ENCODE measurements at regions not wholly inside any gene's neighbourhood (a gene's known extent, or its start where the extent isn't known, plus 50 kb on each side); places are given as distances from the start of the nearest gene placed in this dataset.
A peak's percentile ranks its signal among the peaks of the same experiment; 100 is the strongest.
"Not testable (repeated sequence)": the region's sequence is repeated elsewhere in the genome, so short reads cannot be mapped to it uniquely, and the experiment has no call there.

GRCh38 chr12:11978726-11979384, 91.9 kb upstream of the BCL2L14 start:
- no peak for DNase-seq (ENCODE audit: extremely low read depth in 1 of 2, low read depth in 1 of 2)

DNA sequence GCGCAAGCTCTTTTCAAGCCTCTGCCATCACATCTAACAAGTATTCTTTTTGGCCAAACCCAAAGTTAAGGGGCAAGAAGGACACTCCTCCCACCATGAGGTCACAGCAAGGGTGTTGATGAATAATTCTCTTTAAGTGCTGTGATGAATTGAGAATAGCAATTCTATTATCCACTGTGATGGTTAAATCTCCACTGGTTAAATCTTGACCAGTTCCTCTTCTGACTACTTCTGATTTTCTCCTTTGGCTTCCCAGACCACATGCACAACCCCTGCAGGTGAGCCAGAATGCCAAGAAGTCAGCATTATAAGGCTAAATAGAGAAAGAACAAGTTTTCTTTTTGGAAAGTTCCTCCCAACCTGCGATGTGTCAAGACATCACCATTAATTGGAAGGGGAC, 90.6 kb upstream of the BCL2L14 start:
- no peak for DNase-seq (ENCODE audit: extremely low read depth in 1 of 2, low read depth in 1 of 2)

DNA sequence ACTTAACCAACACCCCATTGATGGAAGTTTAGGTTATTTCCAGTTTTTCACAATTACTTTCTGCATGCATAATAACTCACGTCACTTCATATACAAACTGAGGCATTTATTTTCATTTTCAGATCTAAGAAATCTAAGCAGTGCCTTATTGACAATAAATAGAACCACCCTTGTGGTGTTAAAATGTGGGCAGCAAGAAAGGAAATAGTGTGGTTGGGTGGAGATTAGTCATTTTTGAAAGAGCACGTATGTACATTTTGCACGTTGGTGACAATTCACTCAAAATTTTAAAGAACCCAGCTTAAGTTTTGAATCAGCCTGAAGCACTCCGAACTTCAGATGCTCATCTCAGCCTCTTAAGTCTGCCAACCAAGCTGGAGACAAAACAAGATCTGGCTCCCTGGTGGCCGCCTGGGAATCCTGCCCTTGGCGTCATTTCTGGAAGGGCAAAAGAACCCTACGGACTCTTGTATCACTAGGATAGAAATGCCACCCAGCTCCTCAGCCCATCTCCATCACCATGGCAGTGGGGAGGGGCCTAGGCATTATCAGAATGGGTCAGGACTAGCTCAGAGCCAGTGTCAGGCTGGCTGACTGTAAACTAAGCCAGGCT, 89.5 kb upstream of the BCL2L14 start:
- peak in 1 of 2 donors; percentile 10 for DNase-seq (ENCODE audit: extremely low read depth in 1 of 2, low read depth in 1 of 2)

- no peak for DNase-seq (ENCODE audit: extremely low read depth in 1 of 2, low read depth in 1 of 2)
Observed at GRCh38 chr12:11984417-11984816, 86.3 kb upstream of the BCL2L14 start.

GRCh38 chr12:11986165-11986564, 84.6 kb upstream of the BCL2L14 start:
- DNase-seq (ENCODE audit: extremely low read depth in 1 of 2, low read depth in 1 of 2), result no peak

DNA sequence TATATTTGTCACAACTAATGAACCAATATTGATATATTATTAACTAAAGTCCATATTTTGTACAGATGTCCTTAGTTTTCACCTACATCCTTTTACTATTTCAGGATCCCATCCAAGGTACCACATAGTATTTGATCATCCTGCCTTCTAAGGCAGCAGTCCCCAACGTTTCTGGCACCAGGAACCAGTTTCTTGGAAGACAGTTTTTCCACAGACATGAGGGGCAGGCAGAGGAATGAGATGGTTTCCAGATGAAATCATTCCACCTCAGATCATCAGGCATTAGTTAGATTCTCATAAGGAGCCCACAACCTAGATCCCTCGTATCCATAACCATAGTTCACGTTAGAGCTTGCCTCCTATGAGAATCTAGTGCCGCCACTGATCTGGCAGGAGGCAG, 82.8 kb upstream of the BCL2L14 start:
- no peak for DNase-seq (ENCODE audit: extremely low read depth in 1 of 2, low read depth in 1 of 2)

DNA sequence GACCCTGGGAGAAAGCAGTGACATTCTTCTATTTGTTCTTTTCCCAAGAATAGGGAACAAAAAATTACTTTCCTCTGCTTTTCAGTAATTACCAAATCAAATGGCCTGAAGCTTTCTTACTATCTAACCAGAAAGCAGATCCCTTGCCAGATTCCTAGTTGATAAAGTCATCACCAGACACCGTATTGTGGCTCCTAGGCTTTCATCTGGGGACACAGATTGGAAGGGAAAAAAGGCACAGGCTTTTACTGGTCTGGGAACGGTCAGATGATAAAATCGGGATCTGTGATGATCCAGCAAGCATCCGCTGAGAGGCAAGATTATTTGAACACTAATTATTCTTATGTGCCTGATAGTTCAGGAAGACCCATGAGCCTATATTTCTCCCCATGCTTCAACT, 79.1 kb upstream of the BCL2L14 start:
- no peak for DNase-seq (ENCODE audit: extremely low read depth in 1 of 2, low read depth in 1 of 2)

DNA sequence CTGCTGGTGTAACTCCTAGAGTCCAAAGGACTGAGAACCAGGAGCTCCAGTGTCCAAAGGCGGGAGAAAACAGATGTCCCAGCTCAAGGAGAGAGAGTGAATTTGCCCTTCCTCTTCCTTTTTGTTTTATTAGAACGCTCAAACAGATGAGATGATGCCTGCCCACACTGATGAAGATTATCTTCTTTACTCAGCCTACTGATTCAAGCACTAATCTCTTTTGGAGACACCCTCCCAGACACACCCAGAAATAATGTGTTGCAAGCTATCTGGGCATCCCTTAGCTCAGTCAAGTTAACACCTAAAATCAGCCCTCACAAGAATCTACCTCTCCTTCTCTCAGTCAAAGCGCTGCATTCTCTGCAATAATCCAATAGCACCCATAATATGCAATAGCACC, 78.2 kb upstream of the BCL2L14 start:
- DNase-seq (ENCODE audit: extremely low read depth in 1 of 2, low read depth in 1 of 2), result no peak

DNA sequence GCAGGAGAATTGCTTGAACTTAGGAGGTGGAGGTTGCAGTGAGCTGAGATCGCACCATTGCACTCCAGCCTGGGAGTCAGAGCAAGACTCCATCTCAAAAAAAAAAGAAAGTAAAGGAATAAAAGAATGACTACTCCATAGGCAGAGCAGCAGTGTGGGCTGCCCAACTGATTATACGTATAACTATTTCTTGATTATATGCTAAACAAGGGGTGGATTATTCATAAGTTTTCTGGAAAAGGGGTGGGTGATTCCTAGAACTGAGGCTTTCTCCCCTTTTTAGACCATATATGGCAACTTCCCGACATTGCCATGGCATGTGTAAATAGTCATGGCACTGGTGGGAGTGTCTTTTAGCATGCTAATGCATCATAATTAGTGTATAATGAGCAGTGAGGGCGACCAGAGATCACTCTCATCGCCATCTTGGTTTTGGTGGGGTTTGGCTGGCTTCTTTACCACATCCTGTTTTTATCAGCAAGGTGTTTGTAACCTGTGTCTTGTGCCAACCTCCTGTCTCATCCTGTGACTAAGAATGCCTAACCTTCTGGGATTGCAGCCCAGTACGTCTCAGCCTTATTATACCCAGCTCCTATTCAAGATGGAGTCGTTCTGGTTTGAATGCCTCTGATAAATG, 72.3 kb upstream of the BCL2L14 start:
- DNase-seq (ENCODE audit: extremely low read depth in 1 of 2, low read depth in 1 of 2), result not testable (repeated sequence)

DNA sequence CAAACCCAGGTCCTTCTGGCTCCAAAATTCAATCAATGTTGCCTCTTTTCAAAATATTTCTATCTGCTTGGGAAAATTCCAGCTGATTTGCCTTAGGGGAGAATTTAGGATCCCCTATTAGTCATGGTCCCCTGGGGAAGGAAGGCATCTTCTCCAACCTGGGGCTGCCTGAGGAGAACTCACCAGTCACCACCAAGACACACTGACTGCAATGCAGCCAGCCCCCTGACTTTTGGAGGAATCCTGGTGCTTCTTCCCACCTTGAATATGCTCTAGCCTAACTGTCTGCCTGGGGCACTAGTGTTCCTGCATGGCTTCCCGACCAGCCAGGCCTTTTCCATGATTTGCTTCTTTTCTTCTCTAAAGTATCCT, 71.8 kb upstream of the BCL2L14 start:
- DNase-seq (ENCODE audit: extremely low read depth in 1 of 2, low read depth in 1 of 2), result no peak

DNA sequence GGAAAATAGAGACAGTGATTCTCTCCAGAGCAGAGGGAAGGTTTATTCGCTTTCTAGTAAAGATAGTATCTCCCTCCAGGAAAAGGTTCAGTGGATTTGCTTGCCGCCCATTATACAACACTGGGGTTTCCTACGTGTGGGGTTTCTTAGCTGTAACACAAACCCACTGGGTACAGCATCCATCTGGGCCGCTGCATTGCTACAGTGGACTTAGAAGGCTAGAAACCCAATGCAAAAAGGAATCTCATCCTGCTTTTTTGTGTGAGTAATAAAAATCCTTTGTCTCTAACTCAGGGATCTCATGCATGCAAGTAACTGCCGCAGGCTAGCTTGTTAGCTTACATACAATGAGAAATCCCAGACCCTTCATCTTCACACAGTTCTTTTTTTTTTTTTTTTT, 67.1 kb upstream of the BCL2L14 start:
- DNase-seq (ENCODE audit: extremely low read depth in 1 of 2, low read depth in 1 of 2), result no peak

GRCh38 chr12:12004524-12004923, 66.2 kb upstream of the BCL2L14 start:
- no peak for DNase-seq (ENCODE audit: extremely low read depth in 1 of 2, low read depth in 1 of 2)

GRCh38 chr12:12007001-12007712, 63.6 kb upstream of the BCL2L14 start:
- DNase-seq (ENCODE audit: extremely low read depth in 1 of 2, low read depth in 1 of 2), result peak in 1 of 2 donors; percentile 19

- no peak for DNase-seq (ENCODE audit: extremely low read depth in 1 of 2, low read depth in 1 of 2)
Observed at GRCh38 chr12:12007713-12008231, 63.0 kb upstream of the BCL2L14 start.

- DNase-seq (ENCODE audit: extremely low read depth in 1 of 2, low read depth in 1 of 2), result no peak
Observed at GRCh38 chr12:12008232-12008850, 62.4 kb upstream of the BCL2L14 start.

GRCh38 chr12:12008931-12009611, 61.7 kb upstream of the BCL2L14 start:
- no peak for DNase-seq (ENCODE audit: extremely low read depth in 1 of 2, low read depth in 1 of 2)

DNA sequence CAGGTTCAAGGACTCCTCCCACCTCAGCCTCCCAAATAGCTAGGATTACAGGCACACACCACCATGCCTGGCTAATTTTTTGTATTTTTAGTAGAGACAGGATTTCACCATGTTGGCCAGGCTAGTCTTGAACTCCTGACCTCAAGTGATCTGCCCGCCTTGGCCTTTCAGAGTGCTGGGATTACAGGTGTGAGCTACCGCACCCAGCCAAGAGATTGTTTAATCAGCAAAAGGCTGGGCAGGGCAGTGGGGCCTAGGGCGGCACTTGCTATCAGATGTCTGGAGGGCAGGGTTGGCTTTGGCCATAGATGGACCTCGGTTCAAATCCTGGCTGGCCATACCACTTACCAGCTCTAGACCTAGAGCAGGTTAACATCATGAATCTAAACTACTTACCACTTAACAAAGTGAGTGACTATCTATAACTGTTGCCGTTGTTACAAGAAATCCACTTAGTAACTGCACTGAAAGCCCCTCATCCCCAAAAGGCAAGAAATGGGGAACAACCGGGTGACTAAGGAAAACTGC, 60.9 kb upstream of the BCL2L14 start:
- DNase-seq (ENCODE audit: extremely low read depth in 1 of 2, low read depth in 1 of 2), result not testable (repeated sequence)

DNA sequence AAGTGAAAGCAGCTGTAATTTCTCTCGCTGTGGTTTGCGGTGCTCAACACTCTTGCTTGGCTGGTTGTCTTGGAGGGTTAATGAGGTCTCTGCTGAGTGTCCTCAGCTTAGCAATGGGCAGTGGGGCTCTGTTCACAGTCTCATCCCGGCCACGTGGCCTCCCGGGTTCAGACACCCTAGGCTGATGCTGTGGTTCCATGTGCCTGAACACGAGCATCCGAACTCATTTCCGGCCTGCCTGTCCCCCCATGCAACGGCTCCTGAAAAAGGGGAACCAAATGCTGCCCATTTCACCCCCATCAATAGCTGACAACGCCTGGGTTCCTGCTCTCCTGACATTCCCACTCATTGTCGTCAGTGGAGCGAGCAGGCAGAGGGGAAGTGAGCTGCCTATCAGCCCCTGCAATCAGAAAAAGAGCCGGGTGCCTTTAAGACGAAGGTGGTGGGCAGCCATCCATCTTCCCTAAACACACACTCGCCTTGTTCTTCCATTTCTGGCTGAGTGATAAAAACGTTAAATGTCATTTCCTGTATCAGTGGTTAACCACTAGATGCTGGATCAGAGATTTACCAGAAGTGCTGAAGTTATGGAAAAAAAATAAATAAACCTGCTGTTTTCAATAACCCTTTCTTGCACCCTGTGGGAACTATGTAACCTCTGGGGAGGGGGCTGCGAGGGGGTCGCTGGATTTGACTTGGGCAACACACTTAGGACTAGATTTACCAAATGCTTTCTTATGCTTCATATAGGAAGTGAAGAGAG, 60.3 kb upstream of the BCL2L14 start:
- DNase-seq (ENCODE audit: extremely low read depth in 1 of 2, low read depth in 1 of 2), result no peak

DNA sequence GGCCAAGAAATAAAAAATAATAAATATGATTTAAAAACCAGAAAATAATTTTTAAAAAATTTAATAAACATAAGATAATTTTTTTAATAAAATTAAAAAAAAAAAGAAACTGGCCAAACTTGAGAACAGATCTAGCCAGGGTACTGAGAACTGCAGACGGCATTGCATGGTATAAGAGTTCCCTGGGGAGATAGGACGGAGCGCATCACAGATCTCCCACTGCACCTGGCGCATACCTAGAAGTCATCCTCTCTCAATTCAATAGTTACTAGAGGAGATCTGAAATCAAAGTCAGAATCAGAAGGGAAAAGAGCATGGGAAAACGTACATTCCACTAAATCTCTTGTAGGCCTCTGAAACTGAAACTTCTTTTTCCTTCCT, 58.9 kb upstream of the BCL2L14 start:
- no peak for DNase-seq (ENCODE audit: extremely low read depth in 1 of 2, low read depth in 1 of 2)

All from activated CD8-positive, alpha-beta memory T cell treated with anti-CD3 and anti-CD28 coated beads for 1 hour (primary cell).